Astrocyte (in vitro differentiated cells and primary cell): ENCODE measurements at regions not wholly inside any gene's neighbourhood (a gene's known extent, or its start where the extent isn't known, plus 50 kb on each side); places are given as distances from the start of the nearest gene placed in this dataset.

ENCODE experiments used
- DNase-seq: peaks from one replicate; pipeline ENCODE4 v3.0.0-alpha.2; 2010; ENCODE audit warnings: low read depth
- FAIRE-seq: peaks from 2 replicates; lab custom pipeline; 2011; peaks lifted over from hg19 to GRCh38; lab: Jason Lieb, UNC
- H2AFZ ChIP-seq: 2 replicates; pipeline ENCODE4 v1.6.0; 2012; ENCODE audit warnings: low read depth, low read length, inconsistent platforms
- H3K27ac ChIP-seq: 2 replicates; pipeline ENCODE4 v1.5.1; 2011; ENCODE audit warnings: low read depth, low read length, inconsistent platforms
- H3K27me3 ChIP-seq: 2 replicates; pipeline ENCODE4 v1.6.0; 2011; ENCODE audit warnings: low read length, inconsistent platforms; ENCODE audit not compliant: insufficient read depth
- H3K36me3 ChIP-seq: 2 replicates; pipeline ENCODE4 v1.5.1; 2011; ENCODE audit warnings: low read length, inconsistent platforms; ENCODE audit not compliant: insufficient read depth
- H3K4me1 ChIP-seq: 2 replicates; pipeline ENCODE4 v1.5.1; 2011; ENCODE audit warnings: low read length, inconsistent platforms; ENCODE audit not compliant: insufficient read depth
- H3K4me2 ChIP-seq: 2 replicates; pipeline ENCODE4 v1.6.0; 2012; ENCODE audit warnings: low read length, inconsistent platforms
- H3K4me3 ChIP-seq: 2 replicates; pipeline ENCODE4 v1.5.1; 2011; ENCODE audit warnings: low read depth, mild to moderate bottlenecking, low read length, inconsistent platforms; ENCODE audit not compliant: insufficient read depth
- H3K79me2 ChIP-seq: 2 replicates; pipeline ENCODE4 v1.6.0; 2012; ENCODE audit warnings: mild to moderate bottlenecking, low read length, inconsistent platforms; ENCODE audit not compliant: insufficient read depth
- H3K9ac ChIP-seq: 2 replicates; pipeline ENCODE4 v1.6.0; 2012; ENCODE audit warnings: mild to moderate bottlenecking, low read length, inconsistent platforms
- H3K9me3 ChIP-seq: 2 replicates; pipeline ENCODE4 v1.5.1; 2012; ENCODE audit warnings: low read depth, mild to moderate bottlenecking, low read length, inconsistent platforms; ENCODE audit not compliant: insufficient read depth
- H4K20me1 ChIP-seq: 2 replicates; pipeline ENCODE4 v1.6.0; 2012; ENCODE audit warnings: low read length, inconsistent platforms; ENCODE audit not compliant: insufficient read depth
- H3K27ac Mint-ChIP-seq: one replicate; pipeline ENCODE4 v1.8.0; 2021; ENCODE audit warnings: mild to moderate bottlenecking, mixed read lengths; ENCODE audit not compliant: unreplicated experiment
- H3K27me3 Mint-ChIP-seq: one replicate; pipeline ENCODE4 v1.8.0; 2021; ENCODE audit warnings: low read depth, mixed read lengths; ENCODE audit not compliant: unreplicated experiment
- H3K36me3 Mint-ChIP-seq: one replicate; pipeline ENCODE4 v1.8.0; 2021; ENCODE audit warnings: low read depth, mixed read lengths; ENCODE audit not compliant: unreplicated experiment
- H3K4me1 Mint-ChIP-seq: one replicate; pipeline ENCODE4 v1.8.0; 2021; ENCODE audit warnings: low read depth, mixed read lengths; ENCODE audit not compliant: unreplicated experiment
- H3K4me3 Mint-ChIP-seq: one replicate; pipeline ENCODE4 v1.8.0; 2021; ENCODE audit warnings: mild to moderate bottlenecking, moderate library complexity, mixed read lengths; ENCODE audit not compliant: unreplicated experiment
- H3K9me3 Mint-ChIP-seq: one replicate; pipeline ENCODE4 v1.8.0; 2021; ENCODE audit warnings: mild to moderate bottlenecking, mixed read lengths; ENCODE audit not compliant: unreplicated experiment
- EZH2 ChIP-seq: IDR thresholded peaks from 2 replicates; pipeline ENCODE4 v1.6.1; 2012; ENCODE audit warnings: mild to moderate bottlenecking, low read length, inconsistent platforms; ENCODE audit not compliant: insufficient read depth
- TF ChIP-seq, protein P1 (sequence below): IDR thresholded peaks from 2 replicates; pipeline ENCODE4 v1.5.1; 2011; ENCODE audit warnings: low read depth, mild to moderate bottlenecking, inconsistent platforms, low read length, moderate library complexity; ENCODE audit not compliant: insufficient read depth

DNA sequence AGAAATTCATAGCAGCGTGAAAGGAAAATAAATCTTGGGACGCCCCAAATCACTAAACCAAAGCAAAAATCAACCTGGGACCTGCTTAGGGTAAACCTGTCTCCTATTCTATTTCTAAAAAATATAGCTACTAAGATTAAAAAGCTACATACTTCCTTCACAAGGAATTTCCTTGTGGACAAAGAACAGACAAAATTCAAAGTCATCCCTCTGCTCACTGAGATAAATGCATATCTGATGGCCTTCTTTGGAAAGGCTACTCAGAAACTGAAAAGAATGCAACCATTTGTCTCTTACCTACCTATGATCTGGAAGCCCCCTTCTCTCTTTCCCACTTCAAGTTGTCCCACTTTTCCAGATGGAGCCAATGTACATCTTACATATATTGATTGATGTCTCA, 93.0 kb upstream of the CNOT2 start:
- Mint-ChIP-seq H3K27me3 (no peaks in the 10 kb centered on the region), H3K27ac (no peak overlapping the region), H3K4me3 (no peak overlapping the region), H3K9me3 (peaks cover 4% of the 10 kb centered on the region), H3K36me3 (peaks cover 2% of the 10 kb centered on the region), H3K4me1 (no peaks in the 10 kb centered on the region)
- no peak for TF ChIP-seq EZH2
- TF ChIP-seq, protein P1, sequence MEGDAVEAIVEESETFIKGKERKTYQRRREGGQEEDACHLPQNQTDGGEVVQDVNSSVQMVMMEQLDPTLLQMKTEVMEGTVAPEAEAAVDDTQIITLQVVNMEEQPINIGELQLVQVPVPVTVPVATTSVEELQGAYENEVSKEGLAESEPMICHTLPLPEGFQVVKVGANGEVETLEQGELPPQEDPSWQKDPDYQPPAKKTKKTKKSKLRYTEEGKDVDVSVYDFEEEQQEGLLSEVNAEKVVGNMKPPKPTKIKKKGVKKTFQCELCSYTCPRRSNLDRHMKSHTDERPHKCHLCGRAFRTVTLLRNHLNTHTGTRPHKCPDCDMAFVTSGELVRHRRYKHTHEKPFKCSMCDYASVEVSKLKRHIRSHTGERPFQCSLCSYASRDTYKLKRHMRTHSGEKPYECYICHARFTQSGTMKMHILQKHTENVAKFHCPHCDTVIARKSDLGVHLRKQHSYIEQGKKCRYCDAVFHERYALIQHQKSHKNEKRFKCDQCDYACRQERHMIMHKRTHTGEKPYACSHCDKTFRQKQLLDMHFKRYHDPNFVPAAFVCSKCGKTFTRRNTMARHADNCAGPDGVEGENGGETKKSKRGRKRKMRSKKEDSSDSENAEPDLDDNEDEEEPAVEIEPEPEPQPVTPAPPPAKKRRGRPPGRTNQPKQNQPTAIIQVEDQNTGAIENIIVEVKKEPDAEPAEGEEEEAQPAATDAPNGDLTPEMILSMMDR, result no peak
- Histone ChIP-seq H3K4me2 (no peak overlapping the region), H3K27ac (no peak overlapping the region), H3K9ac (no peak overlapping the region), H3K4me1 (no peaks in the 10 kb centered on the region), H3K36me3 (no peaks in the 10 kb centered on the region), H3K4me3 (no peak overlapping the region), H4K20me1 (no peaks in the 10 kb centered on the region), H3K79me2 (no peaks in the 10 kb centered on the region), H2AFZ (no peak overlapping the region), H3K9me3 (peaks cover 4% of the 10 kb centered on the region), H3K27me3 (no peaks in the 10 kb centered on the region)
- no peak for FAIRE-seq
- DNase-seq, result no peak

DNA sequence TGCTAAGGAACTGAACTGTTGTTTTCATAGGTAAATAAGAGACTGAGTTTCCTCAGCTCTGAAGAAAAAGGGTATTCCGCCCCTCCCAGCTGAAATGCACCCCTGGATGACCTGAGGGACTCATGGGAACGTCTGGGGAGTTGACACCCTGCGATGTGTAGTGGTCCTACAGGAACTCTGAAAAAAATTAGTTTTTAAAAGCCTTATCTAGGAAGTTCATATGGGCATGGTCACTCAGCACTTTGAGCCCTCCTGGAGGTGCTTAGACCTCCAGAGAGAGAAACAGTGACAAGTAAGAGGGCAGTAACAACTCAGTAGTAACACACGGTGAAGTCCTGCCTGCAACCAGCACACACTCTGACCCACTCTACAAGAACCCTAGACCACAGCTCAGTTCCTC, 91.2 kb upstream of the CNOT2 start:
- Histone ChIP-seq H3K4me2 (no peak overlapping the region), H3K4me1 (no peaks in the 10 kb centered on the region), H2AFZ (no peak overlapping the region), H3K27ac (no peak overlapping the region), H3K9me3 (peaks cover 4% of the 10 kb centered on the region), H3K36me3 (no peaks in the 10 kb centered on the region), H3K79me2 (no peaks in the 10 kb centered on the region), H4K20me1 (no peaks in the 10 kb centered on the region), H3K27me3 (no peaks in the 10 kb centered on the region), H3K9ac (no peak overlapping the region), H3K4me3 (no peak overlapping the region)
- H3K27me3 Mint-ChIP-seq, result no peaks in the 10 kb centered on the region
- no peak overlapping the region for H3K27ac Mint-ChIP-seq
- no peak for TF ChIP-seq EZH2
- TF ChIP-seq, protein P1, result no peak
- H3K4me1 Mint-ChIP-seq, result no peaks in the 10 kb centered on the region
- peaks cover 2% of the 10 kb centered on the region for H3K36me3 Mint-ChIP-seq
- FAIRE-seq (no peak), DNase-seq (no peak)
- peaks cover 8% of the 10 kb centered on the region for H3K9me3 Mint-ChIP-seq
- H3K4me3 Mint-ChIP-seq, result no peak overlapping the region

DNA sequence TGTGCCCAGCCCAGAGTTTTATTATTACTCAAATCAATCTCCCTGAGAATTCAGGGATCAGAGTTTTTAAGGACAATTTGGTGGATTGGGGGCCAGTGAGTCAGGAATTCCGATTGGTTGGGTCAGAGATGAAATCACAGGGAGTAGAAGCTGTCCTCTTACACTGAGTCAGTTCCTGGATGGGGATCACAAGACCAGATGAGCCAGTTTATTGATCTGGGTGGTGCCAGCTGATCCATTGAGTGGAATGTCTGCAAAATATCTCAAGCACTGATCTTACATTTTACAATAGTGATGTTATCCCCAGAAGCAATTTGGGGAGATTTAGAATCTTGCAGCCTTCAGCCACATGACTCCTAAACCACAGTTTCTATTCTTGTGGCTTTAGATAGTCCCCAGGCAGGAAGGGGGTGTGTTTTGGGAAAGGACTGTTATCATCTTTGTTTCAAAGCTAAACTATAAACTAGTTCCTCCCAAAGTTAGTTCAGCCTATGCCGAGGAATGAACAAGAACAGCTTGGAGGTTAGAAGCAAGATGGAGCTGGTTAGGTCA, 89.1 kb upstream of the CNOT2 start:
- Mint-ChIP-seq H3K4me3 (no peak overlapping the region), H3K4me1 (no peaks in the 10 kb centered on the region), H3K27ac (no peak overlapping the region), H3K27me3 (no peaks in the 10 kb centered on the region), H3K36me3 (peaks cover 2% of the 10 kb centered on the region), H3K9me3 (peaks cover 12% of the 10 kb centered on the region)
- Histone ChIP-seq H3K4me3 (no peak overlapping the region), H3K79me2 (no peaks in the 10 kb centered on the region), H4K20me1 (no peaks in the 10 kb centered on the region), H3K4me1 (no peaks in the 10 kb centered on the region), H3K9ac (no peak overlapping the region), H3K9me3 (peaks cover 4% of the 10 kb centered on the region), H3K27ac (no peak overlapping the region), H3K4me2 (no peak overlapping the region), H2AFZ (no peak overlapping the region), H3K36me3 (no peaks in the 10 kb centered on the region), H3K27me3 (no peaks in the 10 kb centered on the region)
- no peak for DNase-seq
- TF ChIP-seq EZH2, result no peak
- TF ChIP-seq, protein P1, result no peak
- no peak for FAIRE-seq
